ENCODE measurements at regions not wholly inside any gene's neighbourhood (a gene's known extent, or its start where the extent isn't known, plus 50 kb on each side); places are given as distances from the start of the nearest gene placed in this dataset.

DNA sequence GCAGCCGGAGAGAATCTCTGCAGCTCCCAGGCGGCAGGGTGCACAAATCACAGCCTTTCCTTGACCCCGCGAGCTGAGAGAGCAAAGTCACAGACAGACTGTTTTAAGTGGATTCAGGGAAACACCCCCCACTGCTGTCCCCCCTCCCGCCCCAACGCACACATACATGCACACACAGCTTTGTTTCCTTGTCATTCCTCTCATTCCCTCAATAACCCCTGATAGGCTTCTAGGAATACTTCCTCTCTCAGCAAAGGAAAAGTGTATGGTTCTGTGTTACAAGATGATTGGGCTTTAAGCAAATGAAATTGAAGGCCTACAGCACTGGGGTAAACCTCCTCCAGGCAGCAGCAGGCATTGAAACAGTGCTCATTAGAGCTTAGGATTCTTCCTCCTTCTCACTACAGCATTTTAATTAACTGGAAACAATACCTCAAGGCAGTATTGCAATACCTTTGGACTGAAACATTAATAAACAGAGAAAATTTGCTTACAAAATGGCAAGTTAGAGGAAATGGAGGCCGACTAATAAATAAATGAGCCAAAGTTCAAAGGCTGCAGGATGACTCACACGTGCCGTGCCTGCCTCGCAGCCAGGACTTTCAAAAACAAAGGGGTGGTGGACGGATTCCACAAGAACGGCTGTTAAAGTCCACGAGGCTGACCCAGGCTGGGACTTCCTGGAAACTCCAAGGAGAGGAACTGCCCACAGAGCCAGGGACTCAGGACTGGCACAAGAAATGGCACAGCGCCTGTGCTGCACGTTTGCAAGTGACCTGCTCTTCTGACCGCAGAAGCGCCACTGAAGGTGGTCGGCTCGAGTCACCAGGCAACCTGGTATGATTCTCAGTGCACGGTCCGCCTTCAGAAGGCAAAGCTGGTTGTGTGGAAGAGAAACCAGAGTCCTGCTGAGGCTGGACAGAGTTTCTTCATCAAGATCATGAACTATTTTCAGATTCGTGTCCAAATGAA lies 236.2 kb downstream of the SYK start:
- TF ChIP-seq, protein P1, sequence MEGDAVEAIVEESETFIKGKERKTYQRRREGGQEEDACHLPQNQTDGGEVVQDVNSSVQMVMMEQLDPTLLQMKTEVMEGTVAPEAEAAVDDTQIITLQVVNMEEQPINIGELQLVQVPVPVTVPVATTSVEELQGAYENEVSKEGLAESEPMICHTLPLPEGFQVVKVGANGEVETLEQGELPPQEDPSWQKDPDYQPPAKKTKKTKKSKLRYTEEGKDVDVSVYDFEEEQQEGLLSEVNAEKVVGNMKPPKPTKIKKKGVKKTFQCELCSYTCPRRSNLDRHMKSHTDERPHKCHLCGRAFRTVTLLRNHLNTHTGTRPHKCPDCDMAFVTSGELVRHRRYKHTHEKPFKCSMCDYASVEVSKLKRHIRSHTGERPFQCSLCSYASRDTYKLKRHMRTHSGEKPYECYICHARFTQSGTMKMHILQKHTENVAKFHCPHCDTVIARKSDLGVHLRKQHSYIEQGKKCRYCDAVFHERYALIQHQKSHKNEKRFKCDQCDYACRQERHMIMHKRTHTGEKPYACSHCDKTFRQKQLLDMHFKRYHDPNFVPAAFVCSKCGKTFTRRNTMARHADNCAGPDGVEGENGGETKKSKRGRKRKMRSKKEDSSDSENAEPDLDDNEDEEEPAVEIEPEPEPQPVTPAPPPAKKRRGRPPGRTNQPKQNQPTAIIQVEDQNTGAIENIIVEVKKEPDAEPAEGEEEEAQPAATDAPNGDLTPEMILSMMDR (conservative IDR thresholded peaks at IDR 0.05; ENCODE audit: low read depth in 2 of 2), result no peak
- TF ChIP-seq STAT1 (IDR thresholded peaks at IDR 0.05; ENCODE audit: unreplicated experiment), result no peak
- TF ChIP-seq, protein P2, sequence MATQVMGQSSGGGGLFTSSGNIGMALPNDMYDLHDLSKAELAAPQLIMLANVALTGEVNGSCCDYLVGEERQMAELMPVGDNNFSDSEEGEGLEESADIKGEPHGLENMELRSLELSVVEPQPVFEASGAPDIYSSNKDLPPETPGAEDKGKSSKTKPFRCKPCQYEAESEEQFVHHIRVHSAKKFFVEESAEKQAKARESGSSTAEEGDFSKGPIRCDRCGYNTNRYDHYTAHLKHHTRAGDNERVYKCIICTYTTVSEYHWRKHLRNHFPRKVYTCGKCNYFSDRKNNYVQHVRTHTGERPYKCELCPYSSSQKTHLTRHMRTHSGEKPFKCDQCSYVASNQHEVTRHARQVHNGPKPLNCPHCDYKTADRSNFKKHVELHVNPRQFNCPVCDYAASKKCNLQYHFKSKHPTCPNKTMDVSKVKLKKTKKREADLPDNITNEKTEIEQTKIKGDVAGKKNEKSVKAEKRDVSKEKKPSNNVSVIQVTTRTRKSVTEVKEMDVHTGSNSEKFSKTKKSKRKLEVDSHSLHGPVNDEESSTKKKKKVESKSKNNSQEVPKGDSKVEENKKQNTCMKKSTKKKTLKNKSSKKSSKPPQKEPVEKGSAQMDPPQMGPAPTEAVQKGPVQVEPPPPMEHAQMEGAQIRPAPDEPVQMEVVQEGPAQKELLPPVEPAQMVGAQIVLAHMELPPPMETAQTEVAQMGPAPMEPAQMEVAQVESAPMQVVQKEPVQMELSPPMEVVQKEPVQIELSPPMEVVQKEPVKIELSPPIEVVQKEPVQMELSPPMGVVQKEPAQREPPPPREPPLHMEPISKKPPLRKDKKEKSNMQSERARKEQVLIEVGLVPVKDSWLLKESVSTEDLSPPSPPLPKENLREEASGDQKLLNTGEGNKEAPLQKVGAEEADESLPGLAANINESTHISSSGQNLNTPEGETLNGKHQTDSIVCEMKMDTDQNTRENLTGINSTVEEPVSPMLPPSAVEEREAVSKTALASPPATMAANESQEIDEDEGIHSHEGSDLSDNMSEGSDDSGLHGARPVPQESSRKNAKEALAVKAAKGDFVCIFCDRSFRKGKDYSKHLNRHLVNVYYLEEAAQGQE (IDR thresholded peaks at IDR 0.05; ENCODE audit: unreplicated experiment), result no peak
- no peak for TF ChIP-seq EZH2phosphoT487 (IDR thresholded peaks at IDR 0.05; ENCODE audit: unreplicated experiment)
- no peak for TF ChIP-seq CREB1 (CRISPR knock-in tag; IDR thresholded peaks at IDR 0.05; ENCODE audit: low read depth)
- no peak for TF ChIP-seq ZNF331 (CRISPR knock-in tag; IDR thresholded peaks at IDR 0.05; ENCODE audit: low read depth)
- TF ChIP-seq JUNB (IDR thresholded peaks at IDR 0.05; ENCODE audit: unreplicated experiment), result no peak
